Cerebellar cortex (tissue), 1 donor: ENCODE measurements at regions not wholly inside any gene's neighbourhood (a gene's known extent, or its start where the extent isn't known, plus 50 kb on each side); places are given as distances from the start of the nearest gene placed in this dataset.
"Not testable (repeated sequence)": the region's sequence is repeated elsewhere in the genome, so short reads cannot be mapped to it uniquely, and the experiment has no call there.

Experiments used
- DNase-seq: peaks from one replicate; pipeline ENCODE4 v3.0.0-alpha.2; 2015; ENCODE audit warnings: low spot score

DNA sequence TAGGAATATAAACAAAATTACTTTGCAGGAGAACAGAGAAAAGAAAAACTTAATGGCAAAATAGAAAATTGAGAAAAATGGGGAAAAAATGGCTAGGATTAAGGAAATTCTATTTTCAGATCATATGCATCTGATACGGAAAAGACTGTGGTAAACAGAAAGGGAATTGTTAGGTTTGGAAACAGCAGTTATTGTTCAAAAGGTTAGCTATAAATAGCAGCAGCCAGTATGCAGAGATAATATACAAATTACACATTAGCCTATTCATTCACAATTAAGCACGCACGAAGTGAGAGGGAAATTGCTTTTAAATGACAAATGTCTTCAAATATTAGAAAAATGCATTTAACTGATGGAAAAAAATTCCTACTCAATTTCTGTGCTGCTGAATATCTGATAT is 224.1 kb upstream of the FAM3C start:
- DNase-seq, result no peak

DNA sequence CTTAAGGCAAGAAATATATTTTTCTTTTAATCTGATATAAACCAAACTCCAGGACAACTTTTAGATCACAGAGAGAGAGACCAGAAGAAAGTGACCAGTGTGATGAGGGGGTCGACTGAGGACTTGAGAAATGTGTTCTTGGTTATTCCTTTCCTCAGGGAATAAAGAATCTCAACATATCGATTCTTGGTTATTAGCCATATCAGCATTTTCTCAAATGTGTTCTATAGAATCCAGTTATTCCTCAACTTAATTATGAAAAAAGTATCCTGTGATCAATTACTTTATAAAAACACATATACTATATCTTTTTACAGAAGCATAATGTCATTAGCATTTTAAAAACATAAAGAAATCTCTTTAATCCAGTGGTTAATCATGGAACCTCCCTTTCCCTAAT is 222.1 kb upstream of the FAM3C start:
- DNase-seq, result no peak

GRCh38 chr7:121610243-121610642 is 214.1 kb upstream of the FAM3C start:
- DNase-seq, result no peak

- no peak for DNase-seq
Observed at GRCh38 chr7:121609208-121609607, 213.1 kb upstream of the FAM3C start.

DNA sequence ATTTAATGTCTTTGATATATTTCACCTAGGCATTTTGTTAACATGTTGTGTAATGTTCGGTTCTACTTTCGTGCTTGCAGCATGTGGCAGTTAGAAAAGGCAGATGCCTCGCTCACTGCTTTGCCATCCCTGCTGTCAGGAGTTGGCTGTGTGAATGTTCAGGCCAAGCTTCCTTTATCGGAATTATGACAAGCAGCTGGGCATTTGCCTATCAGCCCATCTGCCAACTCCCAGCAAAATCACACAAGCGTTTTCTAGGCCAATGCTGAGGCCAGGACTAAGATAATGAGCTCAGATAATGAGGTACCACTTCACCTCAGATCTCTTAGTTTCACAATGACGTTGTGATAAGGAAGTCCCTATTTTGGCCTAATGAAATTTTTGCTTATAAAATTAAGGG is 212.7 kb upstream of the FAM3C start:
- peak; percentile 71 for DNase-seq

GRCh38 chr7:121608183-121608582 is 212.1 kb upstream of the FAM3C start:
- not testable (repeated sequence) for DNase-seq

DNA sequence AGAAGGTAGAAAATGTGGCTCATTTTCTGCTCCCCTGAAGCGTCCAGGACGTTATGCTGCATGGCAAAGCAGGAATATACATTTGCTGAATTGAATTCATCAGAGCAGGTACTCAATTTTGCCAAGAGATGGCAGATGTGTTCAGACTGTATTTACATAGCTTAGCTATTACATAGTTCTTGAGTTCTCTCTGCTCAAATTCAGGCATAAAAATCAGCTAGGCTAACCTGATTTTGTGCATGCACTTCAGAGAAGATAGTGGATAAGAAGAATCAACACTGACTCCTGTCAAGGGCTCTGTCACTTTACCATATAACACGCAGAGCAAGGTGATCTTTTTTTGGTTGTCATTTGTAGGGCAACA is 209.2 kb upstream of the FAM3C start:
- DNase-seq, result peak; percentile 8

DNA sequence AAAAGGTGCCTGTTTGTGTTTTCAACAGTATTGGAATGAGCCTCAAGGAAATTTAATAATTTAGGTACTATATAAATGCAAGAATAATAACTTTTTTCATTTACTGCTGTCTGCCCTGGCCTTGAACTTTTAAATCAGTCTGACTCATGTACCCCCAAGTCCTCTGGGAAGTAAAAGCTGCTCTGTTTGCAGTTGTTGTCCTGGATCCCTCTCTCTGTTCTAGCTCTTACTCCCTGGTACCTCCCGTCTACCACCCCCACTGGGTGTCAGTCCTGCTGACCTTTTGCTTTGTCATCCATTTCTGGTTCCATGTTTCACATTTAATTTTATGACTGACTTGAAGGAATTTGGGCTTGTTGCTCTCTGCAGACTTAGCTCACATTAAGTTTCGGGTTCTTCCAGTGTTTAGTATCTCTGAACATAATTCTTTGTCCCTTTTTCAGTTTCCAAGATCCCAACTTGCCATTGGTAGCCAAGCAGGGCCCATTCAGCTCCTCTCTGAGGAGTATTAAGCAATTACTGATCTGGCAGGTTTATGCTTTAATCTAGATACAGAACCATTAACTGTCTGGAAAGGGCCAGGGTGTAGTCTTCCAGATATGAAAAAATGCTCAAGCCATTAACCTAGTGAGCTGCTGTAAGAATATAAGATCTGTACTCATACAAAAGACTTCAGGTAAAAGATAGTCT is 208.7 kb upstream of the FAM3C start:
- DNase-seq, result no peak

DNA sequence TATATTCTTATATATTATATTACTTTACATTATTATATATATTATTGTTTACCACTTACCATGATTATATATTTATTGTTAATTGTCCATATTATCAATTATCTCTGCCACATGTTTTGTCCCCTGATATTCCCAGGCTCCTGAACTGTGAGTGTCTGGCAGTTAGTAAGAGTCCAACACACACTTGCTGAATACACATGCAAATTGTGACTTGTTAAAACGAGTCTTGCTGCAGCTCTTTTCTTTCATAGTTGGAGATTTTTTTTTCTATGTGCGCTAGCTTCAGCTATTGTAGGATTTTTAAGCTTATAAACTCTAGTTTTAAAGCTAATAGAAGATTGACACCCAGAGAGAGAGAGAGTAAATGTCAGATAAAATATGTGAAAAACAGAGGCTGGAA is 207.8 kb upstream of the FAM3C start:
- DNase-seq, result no peak

- no peak for DNase-seq
Observed at GRCh38 chr7:121599887-121600286, 203.8 kb upstream of the FAM3C start.

- DNase-seq, result no peak
Observed at GRCh38 chr7:121595758-121596696, 199.9 kb upstream of the FAM3C start.

DNA sequence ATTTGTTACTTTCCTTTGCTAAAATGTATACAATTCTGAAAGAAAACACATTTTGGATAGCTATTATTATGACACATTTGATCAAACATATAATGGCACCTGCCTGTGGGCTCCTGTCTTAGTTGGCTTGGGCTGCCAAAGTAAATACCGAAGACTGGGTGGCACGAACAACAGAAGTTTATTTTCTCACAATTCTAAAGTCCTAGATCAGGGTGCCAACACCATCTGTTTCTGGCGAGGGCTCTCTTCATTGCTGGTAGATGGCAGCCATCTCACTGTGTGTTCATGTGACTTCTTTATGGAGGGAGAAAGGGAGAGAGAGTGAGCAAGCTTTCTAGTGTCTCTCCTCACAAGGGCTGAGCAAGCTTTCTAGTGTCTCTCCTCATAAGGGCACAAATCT is 195.8 kb upstream of the FAM3C start:
- DNase-seq, result no peak

GRCh38 chr7:121587435-121587834 is 191.3 kb upstream of the FAM3C start:
- no peak for DNase-seq

GRCh38 chr7:121582258-121582657 is 186.2 kb upstream of the FAM3C start:
- no peak for DNase-seq

DNA sequence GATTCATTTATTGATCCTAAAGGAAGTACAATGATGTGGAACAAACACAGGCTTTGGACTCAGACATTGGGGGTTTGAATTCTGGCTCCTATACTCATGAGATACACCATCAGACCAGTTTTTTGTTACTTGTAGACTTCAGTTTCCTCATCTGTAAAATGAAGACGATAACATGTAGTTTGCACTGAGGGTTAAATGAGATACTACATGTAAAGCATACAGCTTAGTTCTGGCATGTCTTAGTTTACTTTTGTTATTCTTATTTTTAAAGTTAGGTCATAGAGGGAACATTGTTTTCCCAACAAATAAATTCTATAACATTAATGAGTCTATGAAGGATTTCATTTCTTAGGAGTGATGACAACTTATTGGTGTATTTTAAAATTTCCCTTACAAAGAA is 183.5 kb upstream of the FAM3C start:
- no peak for DNase-seq

- no peak for DNase-seq
Observed at GRCh38 chr7:121578669-121579068, 182.6 kb upstream of the FAM3C start.

- DNase-seq, result no peak
Observed at GRCh38 chr7:121576148-121576917, 180.2 kb upstream of the FAM3C start.

GRCh38 chr7:121575194-121575765 is 179.2 kb upstream of the FAM3C start:
- no peak for DNase-seq

GRCh38 chr7:121574109-121574508 is 178.0 kb upstream of the FAM3C start:
- no peak for DNase-seq

- DNase-seq, result no peak
Observed at GRCh38 chr7:121572615-121573014, 176.5 kb upstream of the FAM3C start.

- no peak for DNase-seq
Observed at GRCh38 chr7:121570365-121570764, 174.3 kb upstream of the FAM3C start.

- DNase-seq, result no peak
Observed at GRCh38 chr7:121563177-121563576, 167.1 kb upstream of the FAM3C start.
